Smooth muscle cell (in vitro differentiated cells): ENCODE measurements at regions not wholly inside any gene's neighbourhood (a gene's known extent, or its start where the extent isn't known, plus 50 kb on each side); places are given as distances from the start of the nearest gene placed in this dataset.

Source experiments
- DNase-seq: peaks from one replicate; lab custom pipeline; 2025; ENCODE audit not compliant: unreplicated experiment; lab: John Stamatoyannopoulos, UW
- H2AFZ ChIP-seq: fragments of 200-600 bp; sonication (generic); 2 replicates; pipeline ENCODE4 v1.6.0; 2016; ENCODE audit warnings: antibody characterized with exemption, low read depth, mild to moderate bottlenecking
- H3F3A ChIP-seq: fragments of 200-600 bp; sonication (generic); 2 replicates; pipeline ENCODE4 v1.6.0; 2017; ENCODE audit warnings: antibody characterized with exemption, low read depth
- H3K27ac ChIP-seq: fragments of 200-600 bp; sonication (generic); 2 replicates; pipeline ENCODE4 v1.5.1; 2016; ENCODE audit warnings: low read depth, mild to moderate bottlenecking
- H3K27me3 ChIP-seq: fragments of 200-600 bp; sonication (generic); 2 replicates; pipeline ENCODE4 v1.6.1; 2016; ENCODE audit warnings: low read depth, mild to moderate bottlenecking
- H3K36me3 ChIP-seq: fragments of 200-600 bp; sonication (generic); 2 replicates; pipeline ENCODE4 v1.5.1; 2016; ENCODE audit warnings: low read depth
- H3K4me1 ChIP-seq: fragments of 200-600 bp; sonication (generic); 2 replicates; pipeline ENCODE4 v1.5.1; 2016; ENCODE audit warnings: low read depth
- H3K4me2 ChIP-seq: fragments of 200-600 bp; sonication (generic); 2 replicates; pipeline ENCODE4 v1.6.0; 2016; ENCODE audit warnings: mild to moderate bottlenecking
- H3K4me3 ChIP-seq: fragments of 200-600 bp; sonication (generic); 2 replicates; pipeline ENCODE4 v1.5.1; 2016; ENCODE audit warnings: mild to moderate bottlenecking
- H3K79me2 ChIP-seq: fragments of 200-600 bp; sonication (generic); 2 replicates; pipeline ENCODE4 v1.6.0; 2016; ENCODE audit warnings: low read depth, mild to moderate bottlenecking
- H3K9ac ChIP-seq: fragments of 200-600 bp; sonication (generic); 2 replicates; pipeline ENCODE4 v1.6.0; 2016; ENCODE audit warnings: low read depth
- H3K9me3 ChIP-seq: fragments of 200-600 bp; sonication (generic); replicated peaks from 2 replicates; pipeline ENCODE4 v1.5.1; 2016; ENCODE audit warnings: low read depth
- H4K20me1 ChIP-seq: fragments of 200-600 bp; sonication (generic); 2 replicates; pipeline ENCODE4 v1.6.0; 2016; ENCODE audit warnings: low read depth
- WGBS: methylation state at CpG from one replicate; pipeline ENCODE4 v1.1.7; 2016; ENCODE audit warnings: low lambda C conversion rate; 5-methylcytosine and 5-hydroxymethylcytosine counted together
- TF ChIP-seq, protein P1 (sequence below): fragments of 200-600 bp; sonication (generic); IDR thresholded peaks from 2 replicates; pipeline ENCODE4 v1.5.1; 2017; ENCODE audit warnings: borderline replicate concordance, mild to moderate bottlenecking, antibody characterized with exemption; ENCODE audit not compliant: insufficient read depth, poor library complexity, severe bottlenecking

GRCh38 chr1:234999513-234999940, 129.1 kb downstream of the TOMM20 start:
- Histone ChIP-seq H3K79me2 (no peaks in the 10 kb centered on the region), H3K9ac (no peak overlapping the region), H3K4me2 (no peak overlapping the region), H3K9me3 (no peaks in the 10 kb centered on the region), H2AFZ (no peak overlapping the region), H3F3A (no peaks in the 10 kb centered on the region), H3K27ac (peak overlapping the region; percentile 80), H3K4me1 (peaks cover 7% of the 10 kb centered on the region), H3K27me3 (no peaks in the 10 kb centered on the region), H4K20me1 (no peaks in the 10 kb centered on the region), H3K36me3 (no peaks in the 10 kb centered on the region), H3K4me3 (no peak overlapping the region)
- 97% methylated on average over 10 of the region's 10 CpGs for WGBS
- TF ChIP-seq, protein P1, sequence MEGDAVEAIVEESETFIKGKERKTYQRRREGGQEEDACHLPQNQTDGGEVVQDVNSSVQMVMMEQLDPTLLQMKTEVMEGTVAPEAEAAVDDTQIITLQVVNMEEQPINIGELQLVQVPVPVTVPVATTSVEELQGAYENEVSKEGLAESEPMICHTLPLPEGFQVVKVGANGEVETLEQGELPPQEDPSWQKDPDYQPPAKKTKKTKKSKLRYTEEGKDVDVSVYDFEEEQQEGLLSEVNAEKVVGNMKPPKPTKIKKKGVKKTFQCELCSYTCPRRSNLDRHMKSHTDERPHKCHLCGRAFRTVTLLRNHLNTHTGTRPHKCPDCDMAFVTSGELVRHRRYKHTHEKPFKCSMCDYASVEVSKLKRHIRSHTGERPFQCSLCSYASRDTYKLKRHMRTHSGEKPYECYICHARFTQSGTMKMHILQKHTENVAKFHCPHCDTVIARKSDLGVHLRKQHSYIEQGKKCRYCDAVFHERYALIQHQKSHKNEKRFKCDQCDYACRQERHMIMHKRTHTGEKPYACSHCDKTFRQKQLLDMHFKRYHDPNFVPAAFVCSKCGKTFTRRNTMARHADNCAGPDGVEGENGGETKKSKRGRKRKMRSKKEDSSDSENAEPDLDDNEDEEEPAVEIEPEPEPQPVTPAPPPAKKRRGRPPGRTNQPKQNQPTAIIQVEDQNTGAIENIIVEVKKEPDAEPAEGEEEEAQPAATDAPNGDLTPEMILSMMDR: no peak
- no peak for DNase-seq

DNA sequence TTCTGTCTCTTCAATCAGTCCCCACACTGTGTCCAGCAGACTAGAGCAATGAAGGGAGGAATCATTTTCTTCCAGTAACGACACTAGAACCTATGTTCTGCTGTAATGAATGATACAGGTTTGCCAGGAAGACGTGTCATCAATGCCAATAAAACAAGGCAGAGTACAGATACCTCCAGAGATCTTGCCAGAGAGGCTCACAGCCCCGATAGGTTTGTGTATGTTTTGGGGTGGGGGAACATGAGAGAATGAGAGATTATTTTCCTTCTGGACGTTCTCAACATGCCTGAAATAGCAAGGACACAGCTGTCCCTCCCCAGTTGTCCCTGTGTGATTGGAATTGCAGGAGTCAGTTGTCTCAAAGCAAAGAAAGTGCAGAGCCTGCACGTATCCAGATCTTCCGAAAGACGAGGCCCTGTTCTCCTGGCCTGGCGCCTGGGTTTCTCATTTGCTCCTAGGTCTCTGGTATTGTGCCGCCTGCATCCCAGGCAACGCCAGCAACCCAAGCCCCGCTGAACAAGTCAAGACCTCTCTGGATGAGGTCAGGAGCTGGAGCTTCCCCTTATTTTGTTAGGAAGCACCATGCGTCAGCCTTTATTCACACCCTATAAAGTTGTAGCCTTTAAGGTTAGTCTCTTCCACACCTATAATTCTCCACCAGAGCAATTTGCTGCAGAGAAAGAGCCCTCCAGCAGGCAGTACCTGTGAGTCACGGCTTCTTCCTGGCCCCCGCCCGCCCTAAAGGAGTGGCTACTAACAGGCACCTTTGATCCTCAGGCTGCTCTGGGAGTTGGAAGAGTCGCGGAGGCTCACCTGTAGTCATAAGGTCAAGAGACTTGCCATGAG, 130.5 kb downstream of the TOMM20 start:
- Histone ChIP-seq H3K9me3 (no peaks in the 10 kb centered on the region), H3K4me1 (peaks cover 7% of the 10 kb centered on the region), H2AFZ (no peak overlapping the region), H3K36me3 (no peaks in the 10 kb centered on the region), H3K27me3 (no peaks in the 10 kb centered on the region), H3F3A (no peaks in the 10 kb centered on the region), H3K4me3 (no peak overlapping the region), H3K27ac (peak overlapping the region; percentile 93), H4K20me1 (no peaks in the 10 kb centered on the region), H3K79me2 (no peaks in the 10 kb centered on the region), H3K9ac (peak overlapping the region; percentile 79), H3K4me2 (peak overlapping the region; percentile 53)
- TF ChIP-seq, protein P1: no peak
- no peak for DNase-seq
- WGBS: 51% methylated on average over 17 of the region's 17 CpGs

- H3F3A ChIP-seq: no peaks in the 10 kb centered on the region
- no peak overlapping the region for H3K4me3 ChIP-seq
- TF ChIP-seq, protein P1: no peak
- H3K9ac ChIP-seq: peak overlapping the region; percentile 79
- peak overlapping the region; percentile 53 for H3K4me2 ChIP-seq
- no peaks in the 10 kb centered on the region for H3K9me3 ChIP-seq
- no peaks in the 10 kb centered on the region for H3K79me2 ChIP-seq
- no peaks in the 10 kb centered on the region for H3K27me3 ChIP-seq
- 27% methylated on average over 16 of the region's 16 CpGs for WGBS
- peaks cover 7% of the 10 kb centered on the region for H3K4me1 ChIP-seq
- DNase-seq: peak; percentile 90
- H4K20me1 ChIP-seq: no peaks in the 10 kb centered on the region
- H3K36me3 ChIP-seq: no peaks in the 10 kb centered on the region
- H2AFZ ChIP-seq: no peak overlapping the region
- peak overlapping the region; percentile 93 for H3K27ac ChIP-seq
Observed at GRCh38 chr1:234997201-234997895, 131.3 kb downstream of the TOMM20 start.
